Hepatocyte (in vitro differentiated cells): ENCODE measurements at regions not wholly inside any gene's neighbourhood (a gene's known extent, or its start where the extent isn't known, plus 50 kb on each side); places are given as distances from the start of the nearest gene placed in this dataset.

Experiments
- CTCF ChIP-seq: fragments of 200-600 bp; sonication (generic); IDR thresholded peaks from 2 replicates; pipeline ENCODE4 v1.5.1; 2016; ENCODE audit warnings: antibody characterized with exemption, mild to moderate bottlenecking; ENCODE audit not compliant: poor library complexity
- EZH2 ChIP-seq: fragments of 200-600 bp; sonication (generic); IDR thresholded peaks from 2 replicates; pipeline ENCODE4 v1.6.1; 2016; ENCODE audit warnings: antibody characterized with exemption, mild to moderate bottlenecking, borderline replicate concordance
- EZH2phosphoT487 ChIP-seq: fragments of 200-600 bp; sonication (generic); IDR thresholded peaks from one replicate; pipeline ENCODE4 v1.6.1; 2018; ENCODE audit warnings: antibody characterized with exemption, mild to moderate bottlenecking, low read depth, moderate library complexity; ENCODE audit not compliant: unreplicated experiment, severe bottlenecking

- TF ChIP-seq CTCF, result no peak
- no peak for TF ChIP-seq EZH2phosphoT487
- no peak for TF ChIP-seq EZH2
Observed at GRCh38 chr20:58021481-58021880, 207.0 kb downstream of the ANKRD60 start.
